GM12892 (cell line): ENCODE measurements at regions not wholly inside any gene's neighbourhood (a gene's known extent, or its start where the extent isn't known, plus 50 kb on each side); places are given as distances from the start of the nearest gene placed in this dataset.

Source experiments
- DNase-seq: peaks from one replicate; pipeline ENCODE4 v3.0.0; 2011; ENCODE audit not compliant: insufficient read length
- FAIRE-seq: peaks from 2 replicates; lab custom pipeline; 2011; peaks lifted over from hg19 to GRCh38; lab: Jason Lieb, UNC
- POLR2A ChIP-seq: IDR thresholded peaks from 2 replicates; pipeline ENCODE4 v1.6.1; 2011; ENCODE audit warnings: low read depth, low read length, control low read depth
- POLR2AphosphoS5 ChIP-seq: IDR thresholded peaks from 2 replicates; pipeline ENCODE4 v1.6.1; 2011; ENCODE audit warnings: low read depth, low read length, control low read depth
- TAF1 ChIP-seq: IDR thresholded peaks from 2 replicates; pipeline ENCODE4 v1.6.1; 2011; ENCODE audit warnings: low read depth, mild to moderate bottlenecking, control low read depth, low read length, borderline replicate concordance

GRCh38 chr20:12252793-12253192 lies 335.1 kb downstream of the BTBD3 start:
- no peak for FAIRE-seq
- TF ChIP-seq POLR2AphosphoS5, result no peak
- TF ChIP-seq TAF1, result no peak
- no peak for DNase-seq

- no peak for FAIRE-seq
- TF ChIP-seq POLR2AphosphoS5, result no peak
- TF ChIP-seq TAF1, result no peak
- TF ChIP-seq POLR2A, result no peak
- no peak for DNase-seq
Measured at GRCh38 chr20:12255461-12255970, 337.8 kb downstream of the BTBD3 start.

GRCh38 chr20:12256806-12257205 lies 339.1 kb downstream of the BTBD3 start:
- DNase-seq (no peak), FAIRE-seq (no peak)
- TF ChIP-seq POLR2AphosphoS5, result no peak
- TF ChIP-seq TAF1, result no peak
- no peak for TF ChIP-seq POLR2A

GRCh38 chr20:12262747-12263146 lies 345.1 kb downstream of the BTBD3 start:
- no peak for FAIRE-seq

GRCh38 chr20:12264711-12265110 lies 347.0 kb downstream of the BTBD3 start:
- DNase-seq (no peak), FAIRE-seq (no peak)
- no peak for TF ChIP-seq POLR2AphosphoS5
- no peak for TF ChIP-seq TAF1
- TF ChIP-seq POLR2A, result no peak

More at GRCh38 chr20:12262747-12263146, 345.1 kb downstream of the BTBD3 start:
- TF ChIP-seq TAF1 (no peak), POLR2AphosphoS5 (no peak), POLR2A (no peak)
- DNase-seq, result no peak

GRCh38 chr20:12265662-12266061 lies 348.0 kb downstream of the BTBD3 start:
- no peak for DNase-seq
- TF ChIP-seq POLR2A (no peak), POLR2AphosphoS5 (no peak), TAF1 (no peak)
- no peak for FAIRE-seq

GRCh38 chr20:12269579-12269978 lies 351.9 kb downstream of the BTBD3 start:
- no peak for DNase-seq
- no peak for FAIRE-seq
- TF ChIP-seq POLR2AphosphoS5 (no peak), TAF1 (no peak), POLR2A (no peak)

- FAIRE-seq (no peak), DNase-seq (no peak)
- TF ChIP-seq POLR2A (no peak), POLR2AphosphoS5 (no peak)
Measured at GRCh38 chr20:12270863-12271262, 353.2 kb downstream of the BTBD3 start.

GRCh38 chr20:12276011-12276673 lies 358.4 kb downstream of the BTBD3 start:
- DNase-seq, result no peak
- FAIRE-seq, result no peak
- TF ChIP-seq POLR2A, result no peak
- TF ChIP-seq TAF1, result no peak

- TF ChIP-seq POLR2A, result no peak
- TF ChIP-seq TAF1, result no peak
- TF ChIP-seq POLR2AphosphoS5, result no peak
- DNase-seq (no peak), FAIRE-seq (no peak)
Measured at GRCh38 chr20:12287575-12287974, 369.9 kb downstream of the BTBD3 start.

GRCh38 chr20:12289465-12289864 lies 371.8 kb downstream of the BTBD3 start:
- DNase-seq (no peak), FAIRE-seq (no peak)
- TF ChIP-seq TAF1 (no peak), POLR2AphosphoS5 (no peak), POLR2A (no peak)

- DNase-seq (no peak), FAIRE-seq (no peak)
- no peak for TF ChIP-seq POLR2A
- TF ChIP-seq POLR2AphosphoS5, result no peak
- TF ChIP-seq TAF1, result no peak
Measured at GRCh38 chr20:12291386-12291785, 373.7 kb downstream of the BTBD3 start.

GRCh38 chr20:12293900-12294299 lies 376.2 kb downstream of the BTBD3 start:
- DNase-seq, result no peak
- TF ChIP-seq POLR2AphosphoS5 (no peak), TAF1 (no peak), POLR2A (no peak)
- FAIRE-seq, result no peak

- FAIRE-seq, result no peak
- DNase-seq, result no peak
- no peak for TF ChIP-seq TAF1
- no peak for TF ChIP-seq POLR2AphosphoS5
- no peak for TF ChIP-seq POLR2A
Measured at GRCh38 chr20:12294678-12295077, 377.0 kb downstream of the BTBD3 start.
